ENCODE measurements at regions not wholly inside any gene's neighbourhood (a gene's known extent, or its start where the extent isn't known, plus 50 kb on each side); places are given as distances from the start of the nearest gene placed in this dataset.

DNA sequence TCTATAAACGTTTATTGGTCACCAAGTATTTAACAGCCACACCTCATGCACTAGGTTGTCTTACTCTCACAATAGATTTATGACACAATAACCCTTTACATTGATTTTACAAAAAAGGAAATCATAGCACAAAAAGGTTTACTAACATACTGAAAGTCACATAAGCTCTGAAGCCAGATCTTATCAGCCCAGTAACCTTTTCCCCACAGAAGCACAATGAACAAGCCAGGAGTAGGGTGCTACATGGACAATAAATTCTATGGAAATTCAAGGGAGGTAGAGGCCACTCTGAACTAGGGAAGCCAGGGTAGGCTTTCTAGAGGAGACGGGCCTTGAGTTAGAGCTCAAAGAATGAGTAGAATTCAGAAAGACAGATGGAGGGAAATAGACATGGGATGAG, 633.5 kb upstream of the CADM1 start:
- DNase-seq (ENCODE audit: extremely low read depth in 1 of 2, low read depth in 1 of 2), result no peak

DNA sequence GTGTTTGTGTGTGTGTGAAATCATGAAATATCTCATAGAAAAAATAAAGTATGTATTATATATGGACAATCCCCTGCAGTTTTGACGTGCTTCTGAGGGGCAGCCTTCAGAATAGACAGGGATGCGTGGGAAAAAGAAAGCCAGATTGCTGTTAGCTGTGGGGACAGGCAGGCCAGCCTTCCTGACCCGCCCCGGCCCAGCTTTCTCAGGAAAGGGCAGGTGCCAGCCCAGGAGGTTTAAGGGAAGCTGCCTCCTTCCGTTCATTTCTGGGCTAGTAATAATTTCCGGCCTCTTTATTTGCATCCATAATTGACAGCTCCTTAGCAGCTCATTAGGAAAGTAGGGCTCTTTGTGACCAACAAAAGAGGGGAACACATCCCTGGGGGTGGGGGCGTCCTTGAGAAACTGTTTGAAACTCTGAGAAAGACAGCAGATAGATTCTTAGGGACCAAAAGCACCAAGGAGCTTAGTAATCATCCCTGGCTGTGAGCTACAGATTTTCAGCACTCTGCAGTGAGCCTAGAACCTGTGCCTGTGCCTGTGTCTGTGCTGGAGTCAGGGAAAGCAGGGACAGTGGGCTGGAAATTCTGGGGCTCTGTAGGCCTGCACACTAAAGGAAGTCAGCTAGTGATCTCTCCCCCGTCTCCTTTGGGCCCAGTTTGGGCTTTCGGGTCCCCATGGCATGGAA, 632.9 kb upstream of the CADM1 start:
- DNase-seq (ENCODE audit: extremely low read depth in 1 of 2, low read depth in 1 of 2), result no peak

DNA sequence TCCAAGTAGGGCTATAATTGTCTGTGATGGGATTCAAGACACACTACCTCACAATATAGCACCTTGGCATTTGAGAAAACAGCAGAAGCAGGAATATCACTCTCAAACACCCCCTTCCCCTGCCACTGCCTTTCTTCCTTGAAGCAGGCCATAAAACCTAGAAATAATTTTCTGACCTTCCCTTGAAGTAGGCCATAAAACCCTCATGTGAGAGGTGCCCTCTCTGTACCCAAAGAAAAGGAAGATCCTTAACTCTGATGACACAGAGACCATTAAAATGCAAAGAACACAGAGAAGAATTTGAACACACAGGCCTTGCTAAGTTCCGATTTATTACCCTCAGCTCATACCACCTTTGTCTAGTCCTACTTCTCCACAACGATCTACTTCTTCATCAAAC, 631.7 kb upstream of the CADM1 start:
- no peak for DNase-seq (ENCODE audit: extremely low read depth in 1 of 2, low read depth in 1 of 2)

DNA sequence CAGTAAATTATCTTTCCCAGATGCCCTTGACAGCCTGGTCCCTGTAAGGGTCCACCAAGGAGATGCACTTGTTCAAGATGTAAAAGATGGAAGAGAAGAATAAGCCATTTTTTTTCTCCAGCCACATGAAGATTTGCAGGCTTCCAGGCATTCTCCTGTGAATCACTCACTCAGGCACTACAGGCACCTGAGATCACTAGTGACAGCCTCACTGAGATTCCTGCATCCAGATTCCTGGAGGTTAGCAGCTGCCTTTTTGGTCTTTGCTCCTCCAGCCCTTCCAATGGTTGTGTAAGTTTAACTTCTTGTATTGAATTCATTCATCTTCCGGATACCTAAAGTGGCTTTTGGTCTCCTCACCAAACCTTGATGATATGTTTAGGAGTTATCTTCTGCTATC, 630.2 kb upstream of the CADM1 start:
- DNase-seq (ENCODE audit: extremely low read depth in 1 of 2, low read depth in 1 of 2), result no peak

DNA sequence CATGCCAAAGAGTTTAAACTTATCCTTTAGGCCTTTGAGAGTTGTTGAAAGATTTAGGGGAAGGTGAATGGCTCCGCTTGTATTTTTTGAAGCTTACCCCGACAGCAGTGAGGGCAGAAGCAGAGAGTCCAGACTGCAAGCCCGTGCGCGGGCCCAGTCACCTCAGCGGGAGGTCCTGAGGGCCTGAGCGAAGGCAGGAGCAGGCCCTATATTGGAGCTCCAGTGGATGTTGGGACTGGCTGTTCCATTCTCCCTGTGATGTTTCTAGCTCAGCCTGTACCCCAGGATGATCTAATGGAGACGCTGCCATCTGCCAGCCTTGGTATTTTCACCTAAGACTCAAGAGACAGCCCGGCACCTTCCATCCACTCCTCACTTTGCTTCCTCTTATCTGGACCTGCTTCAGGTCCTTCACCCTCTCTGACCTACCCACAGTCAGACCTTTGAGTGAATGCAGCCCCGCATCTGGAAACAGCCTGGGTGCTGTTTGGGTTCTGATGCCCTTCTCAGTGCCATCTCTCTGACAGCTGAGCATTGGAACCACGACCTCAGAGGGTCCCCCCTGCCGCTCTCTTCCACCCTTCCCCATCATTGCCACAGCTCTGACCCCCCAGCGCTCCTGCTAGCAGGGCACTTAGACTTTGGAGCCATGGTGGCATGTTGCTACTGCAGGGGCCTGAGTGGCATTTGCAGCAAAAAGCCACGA, 628.2 kb upstream of the CADM1 start:
- DNase-seq (ENCODE audit: extremely low read depth in 1 of 2, low read depth in 1 of 2), result no peak

DNA sequence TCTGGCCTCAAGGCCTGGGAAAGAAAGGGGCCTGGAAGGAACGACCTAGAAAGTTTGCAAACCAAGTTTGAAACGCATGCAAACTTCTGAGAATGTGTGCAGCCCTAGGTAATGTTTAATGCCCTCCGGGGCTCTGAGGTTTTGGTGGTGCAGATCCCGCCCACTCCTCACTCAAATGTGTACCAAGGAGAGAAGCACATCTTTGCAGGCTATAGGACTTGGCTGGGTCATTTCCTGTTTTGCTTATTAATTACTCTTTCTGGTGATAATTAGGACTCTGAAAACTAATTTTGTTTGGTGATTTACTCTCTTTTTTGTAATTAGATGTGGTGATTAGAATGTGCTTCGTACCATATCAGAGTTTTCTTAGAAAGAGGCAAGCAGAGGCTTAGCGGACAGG, 625.9 kb upstream of the CADM1 start:
- no peak for DNase-seq (ENCODE audit: extremely low read depth in 1 of 2, low read depth in 1 of 2)

DNA sequence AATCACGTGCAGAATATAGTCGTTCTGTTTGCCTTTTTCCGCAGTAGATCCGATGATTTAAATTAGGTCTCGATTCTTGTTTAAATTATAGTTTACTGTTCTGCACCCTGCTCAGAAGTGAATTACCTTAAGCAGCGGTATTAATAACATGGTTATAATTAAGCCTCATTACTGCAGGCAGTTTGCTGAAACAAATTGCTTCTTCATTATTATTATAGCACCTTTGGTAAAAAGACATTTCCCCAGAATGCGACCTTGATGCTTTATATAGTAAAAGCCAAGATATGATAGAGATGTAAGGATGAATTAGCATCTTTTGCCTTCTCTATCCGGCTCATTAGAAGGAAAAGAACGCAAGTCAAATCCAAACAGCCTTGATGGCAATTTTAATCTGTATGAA, 625.2 kb upstream of the CADM1 start:
- DNase-seq (ENCODE audit: extremely low read depth in 1 of 2, low read depth in 1 of 2), result no peak

DNA sequence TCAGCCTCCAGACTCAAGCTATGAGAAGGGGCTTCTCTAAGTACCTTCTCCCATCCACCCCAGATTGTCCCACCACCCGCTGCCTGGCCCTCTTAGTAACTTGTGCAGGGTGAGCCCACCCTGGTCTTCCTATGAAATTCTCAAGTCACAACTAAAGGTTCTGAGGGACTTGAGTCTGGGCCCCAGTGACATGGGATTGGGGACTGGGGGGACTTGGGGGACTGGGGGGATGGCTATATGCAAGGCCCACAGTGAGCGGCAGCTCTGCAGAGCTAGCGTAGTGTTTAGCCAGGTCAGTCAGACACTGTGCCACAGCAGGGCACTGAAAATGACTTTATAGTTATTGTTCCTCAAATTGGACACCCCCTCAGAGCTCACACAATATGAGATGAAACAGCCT, 622.3 kb upstream of the CADM1 start:
- DNase-seq (ENCODE audit: extremely low read depth in 1 of 2, low read depth in 1 of 2), result no peak

DNA sequence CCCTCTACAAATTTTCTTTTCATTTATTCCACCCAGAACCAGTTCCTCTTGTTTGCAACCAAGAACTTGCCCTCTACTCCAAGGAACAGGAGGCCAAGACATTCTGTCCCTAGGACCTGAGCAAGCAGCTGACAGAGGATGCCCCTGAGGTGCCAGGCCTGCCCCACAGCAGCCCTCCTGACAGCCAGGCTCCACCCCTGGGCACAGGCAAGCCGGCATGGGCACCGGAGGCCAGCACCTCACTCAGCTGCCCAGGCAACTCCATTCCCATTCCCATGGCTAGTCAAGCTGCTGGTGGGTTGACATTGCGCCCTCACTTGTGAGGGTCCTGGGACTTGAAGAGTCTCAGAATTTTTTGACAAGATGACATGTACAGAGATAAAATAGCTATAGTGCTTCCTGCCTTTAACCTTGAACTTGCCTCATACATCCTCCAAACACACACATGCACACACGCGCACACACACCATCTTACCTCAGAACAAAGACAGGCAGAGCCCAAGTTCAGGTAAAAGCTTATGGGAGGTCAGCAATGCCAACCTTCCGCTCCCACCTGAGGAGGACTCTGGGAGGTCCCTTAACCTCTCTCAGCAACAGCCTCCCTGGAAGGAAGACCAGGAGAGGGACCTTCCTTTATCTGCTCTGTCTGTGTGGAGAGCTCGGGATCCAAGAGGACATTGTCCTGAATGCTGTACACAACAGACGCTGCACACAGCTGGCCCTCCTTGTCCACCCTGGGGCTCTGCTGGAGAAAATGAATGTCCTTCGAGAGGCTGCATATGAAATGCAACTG, 620.9 kb upstream of the CADM1 start:
- no peak for DNase-seq (ENCODE audit: extremely low read depth in 1 of 2, low read depth in 1 of 2)

DNA sequence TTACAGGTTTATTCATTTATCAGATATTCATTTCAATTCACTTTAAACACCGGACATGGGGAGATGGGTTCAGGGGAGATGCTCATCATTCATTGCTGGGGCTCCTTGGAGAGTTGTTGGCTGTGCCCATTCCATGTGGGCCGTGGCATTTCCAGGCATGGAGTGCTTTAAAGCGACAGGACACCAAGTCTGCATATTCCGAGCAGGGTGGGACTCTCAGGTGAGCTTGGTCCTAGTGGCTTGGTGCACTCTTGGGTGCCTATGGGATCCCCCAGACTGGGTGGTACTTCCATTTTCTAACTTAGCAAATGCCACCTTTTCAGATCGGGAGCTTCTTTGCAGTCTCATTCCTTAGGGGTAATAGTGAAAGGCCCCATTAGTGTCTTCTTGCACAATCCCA, 619.5 kb upstream of the CADM1 start:
- no peak for DNase-seq (ENCODE audit: extremely low read depth in 1 of 2, low read depth in 1 of 2)

DNA sequence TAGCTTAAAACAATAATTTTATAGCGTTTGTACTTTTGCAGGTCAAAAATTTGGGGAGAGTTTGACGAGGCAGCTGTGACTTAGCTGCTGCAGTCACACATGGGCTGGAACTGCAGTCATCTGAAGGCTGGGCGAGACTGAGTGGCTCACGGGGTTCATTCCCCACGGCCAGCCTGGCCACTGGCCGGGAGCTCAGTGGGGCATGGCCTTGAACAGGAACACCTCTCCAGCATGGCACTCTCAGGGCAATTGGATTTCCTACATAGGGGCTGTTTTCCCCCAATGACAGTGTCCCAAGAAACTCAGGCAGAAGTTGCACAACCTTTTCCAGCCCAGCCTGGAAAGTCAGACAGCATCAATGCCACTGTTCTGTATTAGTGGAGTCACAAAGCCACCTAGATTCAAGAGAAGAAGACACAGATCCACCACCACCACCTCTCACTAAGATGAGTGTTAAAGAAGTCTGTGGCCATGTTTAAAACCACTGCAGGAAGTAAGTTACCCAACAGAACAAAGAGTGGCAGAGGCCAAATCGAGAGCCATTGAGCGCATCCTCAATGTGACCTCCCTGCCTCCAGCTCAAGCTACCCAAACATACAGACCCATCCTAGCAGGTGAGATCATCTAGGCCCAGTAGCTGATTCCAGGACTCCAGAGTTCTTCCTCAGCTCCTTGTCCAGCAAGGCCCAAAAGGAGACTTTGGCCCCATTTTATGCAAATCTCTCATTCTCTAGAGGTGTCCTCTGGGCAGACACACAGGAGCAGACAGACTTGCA, 618.7 kb upstream of the CADM1 start:
- no peak for DNase-seq (ENCODE audit: extremely low read depth in 1 of 2, low read depth in 1 of 2)

DNA sequence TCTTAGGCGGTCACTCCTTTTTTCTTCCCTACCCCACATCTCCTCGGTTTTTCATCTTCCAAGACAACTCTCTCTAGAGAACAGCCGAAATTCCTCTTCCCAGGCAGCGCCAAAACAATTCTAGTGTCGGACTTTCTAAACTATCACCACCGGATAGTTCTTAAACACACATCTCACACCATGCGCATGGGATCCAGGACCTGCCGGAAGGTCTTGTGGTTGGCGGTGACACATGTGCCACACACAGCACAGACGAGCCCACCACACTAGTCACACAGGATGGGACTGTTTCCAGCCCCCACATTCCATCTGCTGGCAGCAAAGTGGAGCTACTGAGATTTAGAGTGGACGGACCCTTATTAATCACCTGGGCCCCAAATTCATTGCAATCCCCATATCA, 614.9 kb upstream of the CADM1 start:
- DNase-seq (ENCODE audit: extremely low read depth in 1 of 2, low read depth in 1 of 2), result no peak

DNA sequence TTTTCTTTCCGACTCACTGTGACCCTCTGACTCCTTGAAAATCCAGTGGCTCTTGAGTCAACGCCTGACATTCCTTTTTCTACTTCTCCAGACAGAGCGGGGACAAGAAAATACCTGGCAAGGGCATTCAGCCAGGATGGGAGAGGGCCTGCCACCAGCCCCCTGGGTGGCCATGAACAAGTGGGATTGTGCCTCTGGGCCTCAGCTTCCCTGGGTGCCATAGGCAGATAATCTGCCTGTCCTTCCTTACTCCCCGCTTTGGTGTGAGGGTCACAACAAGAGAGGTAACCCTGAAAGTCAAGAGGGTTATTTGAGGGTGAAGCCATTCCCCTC, 613.9 kb upstream of the CADM1 start:
- DNase-seq (ENCODE audit: extremely low read depth in 1 of 2, low read depth in 1 of 2), result no peak

DNA sequence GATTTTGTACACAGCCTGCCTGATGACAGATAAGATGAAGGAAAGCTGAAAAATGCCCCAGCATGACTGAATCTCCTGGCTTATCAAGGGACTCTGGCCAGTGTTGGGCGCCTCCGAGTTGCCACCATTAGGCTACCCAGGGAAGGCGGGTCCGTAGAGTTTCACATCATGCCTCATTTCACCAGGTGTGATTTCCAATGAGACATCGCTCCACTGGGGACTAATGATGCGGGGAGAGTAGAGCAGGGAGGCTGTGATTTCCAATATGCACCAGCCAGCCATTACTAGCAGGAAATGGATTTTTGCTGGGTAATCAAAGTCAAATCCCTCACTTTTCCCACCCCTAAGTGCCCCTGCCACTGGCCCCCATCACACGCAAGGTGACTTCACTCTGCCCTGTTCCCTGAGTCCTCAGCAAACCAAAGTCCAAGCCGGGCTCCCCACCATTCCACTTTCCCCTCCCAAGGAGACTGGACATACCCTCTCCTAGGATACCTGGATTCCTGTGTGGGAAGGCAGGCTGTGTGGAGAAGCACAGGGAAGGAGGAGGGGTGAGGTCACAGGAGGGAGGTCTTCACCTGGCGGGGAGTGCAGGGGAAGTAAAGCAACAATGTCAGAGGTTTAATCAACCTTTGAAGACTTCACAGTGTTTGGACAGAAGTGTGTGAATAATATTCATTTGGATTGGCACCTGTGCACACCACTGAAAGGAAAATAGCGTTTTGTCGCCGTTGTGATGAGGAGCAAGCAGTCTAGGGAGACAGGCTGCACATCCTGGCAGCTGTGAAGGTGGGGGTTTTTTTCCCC, 613.3 kb upstream of the CADM1 start:
- no peak for DNase-seq (ENCODE audit: extremely low read depth in 1 of 2, low read depth in 1 of 2)

DNA sequence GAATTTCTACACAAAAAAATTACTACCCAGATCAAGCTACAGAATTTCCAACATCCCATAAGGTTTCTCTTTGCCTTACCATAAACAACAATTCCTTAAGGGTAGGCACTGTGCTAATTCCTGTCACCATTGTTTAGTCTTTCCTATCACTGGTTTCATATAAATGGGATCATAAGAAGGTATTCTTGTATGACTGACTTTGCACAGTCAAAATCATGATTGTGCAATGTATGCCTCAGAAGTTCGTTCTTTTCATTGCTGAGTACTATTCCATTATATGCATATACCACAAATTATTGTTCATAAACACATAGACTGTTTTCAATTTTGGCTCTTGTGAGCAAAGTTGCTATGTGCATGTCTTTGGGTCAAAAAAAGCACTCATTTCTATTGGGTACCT, 611.6 kb upstream of the CADM1 start:
- DNase-seq (ENCODE audit: extremely low read depth in 1 of 2, low read depth in 1 of 2), result no peak

DNA sequence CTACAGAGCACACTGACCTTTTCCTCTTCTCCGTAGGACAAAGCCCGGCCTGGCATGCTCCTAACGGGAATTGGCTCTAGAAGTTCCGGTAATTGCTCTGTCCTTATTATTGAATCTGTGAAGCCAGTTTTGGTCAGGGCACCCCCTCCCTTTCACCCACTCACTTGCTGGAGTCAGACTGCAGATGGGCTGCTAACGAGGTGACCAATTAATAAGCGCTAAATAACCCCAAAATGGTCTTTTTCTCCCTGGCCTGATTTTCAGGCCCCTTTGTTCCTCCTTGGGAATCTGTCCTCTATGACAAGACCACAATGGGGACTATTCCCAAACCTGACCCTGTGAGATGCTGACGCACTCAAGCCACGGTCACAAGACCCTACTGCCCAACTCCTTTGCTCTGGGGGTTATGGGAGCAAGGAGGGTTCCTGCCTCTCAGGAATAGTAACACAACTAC, 610.0 kb upstream of the CADM1 start:
- DNase-seq (ENCODE audit: extremely low read depth in 1 of 2, low read depth in 1 of 2), result no peak

DNA sequence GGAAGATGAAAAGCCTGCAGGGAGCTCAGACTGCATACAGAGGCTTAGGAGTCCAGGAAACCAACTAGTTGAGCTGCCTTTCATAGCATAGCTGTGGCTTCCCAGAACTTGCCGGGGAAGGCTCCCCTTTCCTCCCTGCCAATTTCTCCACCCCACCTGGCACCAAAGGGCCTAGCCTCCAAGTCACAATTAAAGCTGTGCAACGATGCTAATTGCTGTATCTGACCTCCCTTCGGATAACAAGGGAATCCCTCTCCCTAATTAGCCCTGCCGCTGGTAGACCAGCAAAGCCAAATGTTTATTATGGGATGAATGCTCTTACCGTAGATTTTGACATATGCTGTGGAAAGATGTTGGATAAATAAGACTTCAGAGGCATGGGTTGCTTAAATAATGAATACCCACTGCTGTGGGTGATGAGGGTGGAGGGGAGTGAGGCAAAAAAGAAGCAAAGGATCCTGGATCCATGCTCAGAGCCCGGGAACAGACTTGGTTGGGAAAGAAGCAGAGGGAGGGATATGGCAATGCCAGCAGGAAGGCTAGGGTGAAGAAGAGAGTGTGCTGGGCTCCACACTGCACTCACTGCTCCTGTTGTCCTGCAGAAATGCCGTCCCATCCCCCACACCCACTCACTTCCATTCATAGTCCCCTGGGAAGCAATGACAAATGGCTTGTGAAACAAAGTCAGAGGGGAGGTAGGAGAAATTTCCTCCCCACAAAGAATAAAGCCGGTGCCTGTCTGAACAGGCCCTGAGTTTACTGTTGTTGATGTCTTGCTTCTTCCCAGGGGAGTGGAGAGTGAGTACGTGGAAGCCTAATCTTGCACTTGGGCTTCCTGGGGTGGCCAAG, 608.1 kb upstream of the CADM1 start:
- no peak for DNase-seq (ENCODE audit: extremely low read depth in 1 of 2, low read depth in 1 of 2)

DNA sequence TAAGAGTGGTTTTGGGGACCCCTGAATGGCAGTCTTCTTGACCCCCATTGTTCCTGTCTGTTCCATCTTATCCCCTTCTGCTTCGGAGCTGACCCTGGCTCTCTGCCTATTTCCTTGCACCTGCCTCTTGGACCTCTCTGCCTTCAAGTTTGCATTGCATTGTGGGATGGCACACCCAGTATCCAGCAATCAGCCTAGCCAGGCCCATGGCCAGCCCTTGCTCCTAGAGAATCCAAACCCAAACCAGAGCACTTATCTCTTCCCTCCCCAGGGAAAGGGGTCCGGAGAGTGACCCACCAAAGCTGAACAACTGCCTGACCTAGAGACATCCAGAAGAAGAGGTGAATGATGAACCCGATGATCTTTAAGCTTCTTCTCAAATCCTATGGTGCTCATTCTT, 607.3 kb upstream of the CADM1 start:
- DNase-seq (ENCODE audit: extremely low read depth in 1 of 2, low read depth in 1 of 2), result no peak

DNA sequence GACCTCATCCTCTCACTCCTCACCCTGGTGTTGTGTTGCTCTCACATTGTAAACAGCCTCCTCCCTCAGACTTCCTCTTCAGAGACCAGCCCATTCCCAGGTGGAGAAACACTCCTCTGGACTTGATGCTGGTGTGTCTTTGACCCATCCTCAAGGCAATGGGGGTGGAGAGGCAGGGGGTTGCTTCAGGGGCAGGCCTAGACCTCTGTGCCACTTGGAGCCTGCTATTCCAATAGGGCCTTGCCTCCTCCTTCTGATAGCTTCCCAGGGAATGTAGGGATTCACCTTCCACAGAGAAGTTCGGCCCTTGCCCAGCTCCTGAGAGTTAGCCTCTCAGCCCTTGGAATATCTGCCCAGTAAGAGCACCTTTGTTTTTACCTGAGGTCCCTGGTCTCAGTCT, 606.6 kb upstream of the CADM1 start:
- DNase-seq (ENCODE audit: extremely low read depth in 1 of 2, low read depth in 1 of 2), result no peak

DNA sequence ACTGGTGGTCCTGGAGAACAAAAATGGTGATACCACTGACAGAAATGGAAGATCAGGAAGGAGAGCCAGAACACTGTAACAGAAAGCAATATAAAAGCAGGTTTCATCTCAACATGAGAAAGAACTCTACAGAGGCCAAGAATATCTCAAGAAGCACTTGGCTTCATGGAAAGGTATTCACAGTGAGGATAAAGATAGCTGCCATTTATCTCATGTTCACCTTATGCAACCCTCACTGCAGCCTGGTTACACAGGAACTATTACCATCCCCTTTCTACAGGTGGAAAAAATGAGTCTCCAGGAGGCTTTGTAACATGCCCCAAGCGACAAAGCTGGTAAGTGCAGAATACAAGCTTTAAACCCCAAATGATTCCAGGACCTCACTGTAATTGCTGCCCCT, 606.1 kb upstream of the CADM1 start:
- DNase-seq (ENCODE audit: extremely low read depth in 1 of 2, low read depth in 1 of 2), result no peak

All from activated CD8-positive, alpha-beta memory T cell treated with anti-CD3 and anti-CD28 coated beads for 1 hour (primary cell).